ENCODE measurements at regions not wholly inside any gene's neighbourhood (a gene's known extent, or its start where the extent isn't known, plus 50 kb on each side); places are given as distances from the start of the nearest gene placed in this dataset.
"Not testable (repeated sequence)": the region's sequence is repeated elsewhere in the genome, so short reads cannot be mapped to it uniquely, and the experiment has no call there.

DNA sequence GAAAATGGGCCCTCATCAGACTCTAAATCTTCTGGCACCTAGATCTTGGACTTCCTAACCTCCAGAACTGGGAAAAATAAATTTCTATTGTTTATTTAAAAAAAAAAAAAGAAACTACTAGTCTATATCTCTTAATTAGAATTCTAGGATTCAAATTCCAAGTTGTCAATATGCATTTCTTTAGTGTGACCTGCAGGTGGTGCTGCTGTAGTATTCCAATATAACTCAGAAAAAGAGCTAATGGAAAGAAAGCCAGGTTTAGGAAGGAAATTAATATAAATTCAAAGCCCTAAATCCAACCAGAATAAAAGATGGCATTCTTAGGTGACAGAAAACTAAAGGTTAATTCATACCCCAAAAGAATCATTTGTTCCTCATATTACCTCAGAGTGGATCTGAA lies 80.0 kb upstream of the NALF2 start:
- Mint-ChIP-seq H3K4me3 (ENCODE audit: unreplicated experiment) (no peak overlapping the region), H3K9me3 (ENCODE audit: unreplicated experiment) (no peaks in the 10 kb centered on the region)

GRCh38 chrX:69422208-69422607 lies 81.9 kb upstream of the NALF2 start:
- not testable (repeated sequence) for H3K9me3 Mint-ChIP-seq (ENCODE audit: unreplicated experiment); H3K36me3 Mint-ChIP-seq (ENCODE audit: unreplicated experiment); H3K4me3 Mint-ChIP-seq (ENCODE audit: unreplicated experiment); H3K27ac Mint-ChIP-seq (ENCODE audit: unreplicated experiment); H3K27me3 Mint-ChIP-seq (ENCODE audit: unreplicated experiment); DNase-seq (ENCODE audit: extremely low spot score, unreplicated experiment); H3K4me1 Mint-ChIP-seq (ENCODE audit: unreplicated experiment)

More for the DNA sequence above, 80.0 kb upstream of the NALF2 start:
- Mint-ChIP-seq H3K36me3 (ENCODE audit: unreplicated experiment) (no peaks in the 10 kb centered on the region), H3K27ac (ENCODE audit: unreplicated experiment) (no peak overlapping the region), H3K4me1 (ENCODE audit: unreplicated experiment) (no peaks in the 10 kb centered on the region), H3K27me3 (ENCODE audit: unreplicated experiment) (no peaks in the 10 kb centered on the region)
- no peak for DNase-seq (ENCODE audit: extremely low spot score, unreplicated experiment)
- TF ChIP-seq, protein P1, sequence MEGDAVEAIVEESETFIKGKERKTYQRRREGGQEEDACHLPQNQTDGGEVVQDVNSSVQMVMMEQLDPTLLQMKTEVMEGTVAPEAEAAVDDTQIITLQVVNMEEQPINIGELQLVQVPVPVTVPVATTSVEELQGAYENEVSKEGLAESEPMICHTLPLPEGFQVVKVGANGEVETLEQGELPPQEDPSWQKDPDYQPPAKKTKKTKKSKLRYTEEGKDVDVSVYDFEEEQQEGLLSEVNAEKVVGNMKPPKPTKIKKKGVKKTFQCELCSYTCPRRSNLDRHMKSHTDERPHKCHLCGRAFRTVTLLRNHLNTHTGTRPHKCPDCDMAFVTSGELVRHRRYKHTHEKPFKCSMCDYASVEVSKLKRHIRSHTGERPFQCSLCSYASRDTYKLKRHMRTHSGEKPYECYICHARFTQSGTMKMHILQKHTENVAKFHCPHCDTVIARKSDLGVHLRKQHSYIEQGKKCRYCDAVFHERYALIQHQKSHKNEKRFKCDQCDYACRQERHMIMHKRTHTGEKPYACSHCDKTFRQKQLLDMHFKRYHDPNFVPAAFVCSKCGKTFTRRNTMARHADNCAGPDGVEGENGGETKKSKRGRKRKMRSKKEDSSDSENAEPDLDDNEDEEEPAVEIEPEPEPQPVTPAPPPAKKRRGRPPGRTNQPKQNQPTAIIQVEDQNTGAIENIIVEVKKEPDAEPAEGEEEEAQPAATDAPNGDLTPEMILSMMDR (IDR thresholded peaks at IDR 0.05): peak; percentile 40

DNA sequence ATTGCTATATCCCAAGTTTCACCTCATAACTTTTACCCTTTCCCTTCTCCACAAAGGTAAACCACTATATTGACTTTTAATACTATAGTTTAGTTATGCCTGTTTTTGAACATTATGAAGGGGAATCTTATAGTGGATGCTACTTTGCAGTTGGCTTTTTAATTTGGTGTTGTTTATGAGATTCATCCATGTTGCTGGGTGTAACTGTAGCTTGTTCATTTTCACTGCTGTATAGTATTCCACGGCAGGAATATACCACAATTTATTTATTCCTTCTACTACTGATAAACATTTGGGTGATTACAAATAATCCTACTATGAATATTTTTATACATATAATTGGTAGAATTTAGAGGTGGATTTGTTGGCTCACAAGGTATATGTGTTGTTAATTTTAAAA lies 88.4 kb upstream of the NALF2 start:
- Mint-ChIP-seq H3K36me3 (ENCODE audit: unreplicated experiment) (no peaks in the 10 kb centered on the region), H3K9me3 (ENCODE audit: unreplicated experiment) (peaks cover 4% of the 10 kb centered on the region), H3K27ac (ENCODE audit: unreplicated experiment) (no peak overlapping the region), H3K27me3 (ENCODE audit: unreplicated experiment) (no peaks in the 10 kb centered on the region), H3K4me3 (ENCODE audit: unreplicated experiment) (no peak overlapping the region), H3K4me1 (ENCODE audit: unreplicated experiment) (no peaks in the 10 kb centered on the region)
- TF ChIP-seq, protein P1 (IDR thresholded peaks at IDR 0.05): no peak
- no peak for DNase-seq (ENCODE audit: extremely low spot score, unreplicated experiment)

DNA sequence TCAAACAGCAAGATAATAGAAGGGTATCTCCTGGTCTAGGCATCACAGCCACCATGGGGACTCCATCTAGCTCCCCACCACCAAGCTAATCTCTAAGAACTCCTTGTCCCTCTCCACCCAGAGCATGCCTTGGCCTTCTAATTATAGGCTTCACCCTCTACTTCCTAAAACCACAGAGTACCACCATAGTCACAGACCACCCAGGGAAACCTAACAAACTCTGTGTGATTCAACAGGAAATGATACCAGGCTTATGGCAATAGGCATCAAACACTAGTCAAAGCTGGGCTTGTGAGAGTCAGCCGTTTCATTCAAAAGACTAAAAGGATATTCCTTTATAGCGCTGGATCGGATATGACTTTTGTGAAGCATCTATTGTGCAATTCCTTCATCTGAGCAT lies 91.5 kb upstream of the NALF2 start:
- no peak overlapping the region for H3K27ac Mint-ChIP-seq (ENCODE audit: unreplicated experiment)
- DNase-seq (ENCODE audit: extremely low spot score, unreplicated experiment): no peak
- no peaks in the 10 kb centered on the region for H3K4me1 Mint-ChIP-seq (ENCODE audit: unreplicated experiment)
- H3K36me3 Mint-ChIP-seq (ENCODE audit: unreplicated experiment): no peaks in the 10 kb centered on the region
- no peaks in the 10 kb centered on the region for H3K27me3 Mint-ChIP-seq (ENCODE audit: unreplicated experiment)
- TF ChIP-seq, protein P1 (IDR thresholded peaks at IDR 0.05): no peak
- peaks cover 8% of the 10 kb centered on the region for H3K9me3 Mint-ChIP-seq (ENCODE audit: unreplicated experiment)
- no peak overlapping the region for H3K4me3 Mint-ChIP-seq (ENCODE audit: unreplicated experiment)

GRCh38 chrX:69398881-69399280 lies 105.2 kb upstream of the NALF2 start:
- no peaks in the 10 kb centered on the region for H3K27me3 Mint-ChIP-seq (ENCODE audit: unreplicated experiment)
- H3K9me3 Mint-ChIP-seq (ENCODE audit: unreplicated experiment): peaks cover 5% of the 10 kb centered on the region
- peak; percentile 72 for DNase-seq (ENCODE audit: extremely low spot score, unreplicated experiment)
- no peaks in the 10 kb centered on the region for H3K4me1 Mint-ChIP-seq (ENCODE audit: unreplicated experiment)
- TF ChIP-seq, protein P1 (IDR thresholded peaks at IDR 0.05): no peak
- H3K36me3 Mint-ChIP-seq (ENCODE audit: unreplicated experiment): no peaks in the 10 kb centered on the region
- H3K4me3 Mint-ChIP-seq (ENCODE audit: unreplicated experiment): no peak overlapping the region
- H3K27ac Mint-ChIP-seq (ENCODE audit: unreplicated experiment): no peak overlapping the region

DNA sequence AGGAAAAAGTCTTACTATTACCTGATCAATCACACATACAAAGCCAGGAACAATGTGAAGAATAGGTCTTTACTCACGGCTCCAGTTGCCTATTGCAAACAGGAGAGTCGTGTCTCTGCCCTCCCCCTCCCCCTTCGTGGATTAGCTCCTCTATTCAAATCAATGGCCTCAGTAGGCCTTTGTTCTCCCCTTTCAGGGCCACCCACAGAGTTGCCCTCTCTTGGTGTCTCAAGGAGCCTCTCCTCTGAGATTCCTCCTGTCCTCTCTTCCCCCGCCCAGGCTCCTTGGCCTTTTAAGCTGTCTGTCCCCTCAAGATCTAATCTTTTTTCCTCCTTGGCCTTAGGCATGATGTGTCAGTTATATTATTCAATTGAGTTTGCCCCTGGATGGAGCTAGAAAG lies 107.2 kb upstream of the NALF2 start:
- no peak overlapping the region for H3K27ac Mint-ChIP-seq (ENCODE audit: unreplicated experiment)
- H3K4me1 Mint-ChIP-seq (ENCODE audit: unreplicated experiment): no peaks in the 10 kb centered on the region
- TF ChIP-seq, protein P1 (IDR thresholded peaks at IDR 0.05): no peak
- no peaks in the 10 kb centered on the region for H3K27me3 Mint-ChIP-seq (ENCODE audit: unreplicated experiment)
- H3K4me3 Mint-ChIP-seq (ENCODE audit: unreplicated experiment): no peak overlapping the region
- peaks cover 5% of the 10 kb centered on the region for H3K9me3 Mint-ChIP-seq (ENCODE audit: unreplicated experiment)
- peak; percentile 54 for DNase-seq (ENCODE audit: extremely low spot score, unreplicated experiment)
- no peaks in the 10 kb centered on the region for H3K36me3 Mint-ChIP-seq (ENCODE audit: unreplicated experiment)
